ENCODE measurements at regions not wholly inside any gene's neighbourhood (a gene's known extent, or its start where the extent isn't known, plus 50 kb on each side); places are given as distances from the start of the nearest gene placed in this dataset.

GRCh38 chr13:76266561-76266960 lies 619.6 kb downstream of the KCTD12 start:
- TF ChIP-seq CTCF (IDR thresholded peaks at IDR 0.05) (no peak), POLR2A (IDR thresholded peaks at IDR 0.05) (no peak)

Data from ovary (tissue), 3 donors.